ENCODE measurements at regions not wholly inside any gene's neighbourhood (a gene's known extent, or its start where the extent isn't known, plus 50 kb on each side); places are given as distances from the start of the nearest gene placed in this dataset.

GRCh38 chr2:62277688-62278087 is 81.8 kb downstream of the B3GNT2 start:
- Histone ChIP-seq H3K9me3 (ENCODE audit: low read depth) (no peaks in the 10 kb centered on the region), H2AFZ (replicated peaks) (no peak overlapping the region), H4K20me1 (ENCODE audit: low read depth) (no peaks in the 10 kb centered on the region), H3K27me3 (no peaks in the 10 kb centered on the region), H3K79me2 (ENCODE audit: low read depth) (no peaks in the 10 kb centered on the region), H3K9ac (no peak overlapping the region), H3K36me3 (no peaks in the 10 kb centered on the region), H3K4me2 (no peak overlapping the region), H3K4me3 (no peak overlapping the region), H3K4me1 (no peaks in the 10 kb centered on the region), H3K27ac (no peak overlapping the region), H3F3A (ENCODE audit: low read depth) (no peaks in the 10 kb centered on the region)
- no peak for DNase-seq (ENCODE audit: low spot score)
- H3K27ac Mint-ChIP-seq = no peak overlapping the region
- H3K27me3 Mint-ChIP-seq (ENCODE audit: insufficient read depth, low read depth) = peaks cover 2% of the 10 kb centered on the region
- H3K36me3 Mint-ChIP-seq = peaks cover 4% of the 10 kb centered on the region
- peaks cover 39% of the 10 kb centered on the region for H3K9me3 Mint-ChIP-seq
- no peak for TF ChIP-seq EZH2 (IDR thresholded peaks at IDR 0.05)
- no peak for TF ChIP-seq CTCF (IDR thresholded peaks at IDR 0.05)
- no peak for TF ChIP-seq EZH2phosphoT487 (IDR thresholded peaks at IDR 0.05)
- H3K4me3 Mint-ChIP-seq = no peak overlapping the region
- H3K4me1 Mint-ChIP-seq = no peaks in the 10 kb centered on the region
